DMS53 (cell line): ENCODE measurements at regions not wholly inside any gene's neighbourhood (a gene's known extent, or its start where the extent isn't known, plus 50 kb on each side); places are given as distances from the start of the nearest gene placed in this dataset.

Experiments used
- DNase-seq: peaks from one replicate; lab custom pipeline; 2025; lab: John Stamatoyannopoulos, UW

DNA sequence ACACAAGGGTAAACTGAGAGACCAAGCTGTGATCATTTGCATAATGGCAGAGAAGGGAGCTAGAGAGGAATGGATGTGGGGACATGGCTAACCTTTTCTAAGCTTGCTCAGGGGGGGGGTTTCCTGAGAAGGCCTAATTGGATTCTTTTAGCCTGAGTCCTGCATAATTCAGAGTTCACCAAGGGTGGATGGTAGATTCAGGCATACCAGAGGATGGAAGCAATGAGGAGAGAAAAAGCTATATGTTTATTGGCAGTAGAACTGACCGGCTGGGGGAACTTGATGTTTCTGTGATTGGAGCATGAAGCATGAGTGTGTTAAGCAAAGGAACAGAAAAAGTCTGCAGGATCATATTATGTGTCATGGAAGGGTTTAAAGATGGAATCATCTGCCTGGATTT, 65.9 kb upstream of the KLF12 start:
- no peak for DNase-seq

- no peak for DNase-seq
Observed at GRCh38 chr13:74197677-74198429, 63.6 kb upstream of the KLF12 start.

DNA sequence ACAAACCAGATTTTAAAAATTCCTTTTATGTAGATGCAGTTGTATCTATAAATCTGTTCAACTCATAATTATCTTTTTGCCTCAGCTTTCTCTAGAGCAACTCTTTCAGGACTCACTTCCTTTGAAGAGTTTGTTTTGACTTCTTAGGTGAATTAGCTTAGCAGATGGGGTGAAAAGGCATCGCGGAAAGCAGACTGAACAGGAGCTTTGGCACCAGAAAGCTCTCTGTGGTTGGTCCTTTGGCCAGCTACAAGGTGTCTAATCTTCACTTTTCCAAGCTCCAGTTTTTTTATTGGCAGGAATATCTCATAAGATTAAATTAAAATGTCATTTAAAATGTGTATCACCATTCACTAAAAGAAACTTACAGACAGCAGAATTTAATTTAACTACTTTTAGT, 60.6 kb upstream of the KLF12 start:
- DNase-seq = no peak

- no peak for DNase-seq
Observed at GRCh38 chr13:74193391-74193790, 59.2 kb upstream of the KLF12 start.

DNA sequence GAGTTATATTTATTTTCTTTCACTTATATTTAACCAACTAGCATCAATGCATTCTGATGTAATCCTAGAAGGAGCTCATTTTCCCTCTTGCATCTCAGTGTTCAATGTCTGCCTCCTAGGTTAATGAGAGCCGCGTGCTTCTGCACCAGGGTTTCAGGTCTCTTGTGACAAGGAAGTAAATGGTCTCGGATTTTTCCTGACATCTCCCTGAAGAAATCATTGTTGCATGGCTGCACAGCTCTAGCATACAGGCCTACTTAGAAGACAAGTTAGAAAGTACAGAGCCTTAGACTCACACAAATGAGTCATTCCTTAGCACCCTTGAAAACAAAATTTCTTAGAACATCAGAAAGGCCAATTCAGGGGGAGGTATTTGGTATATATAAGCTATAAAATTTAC, 57.2 kb upstream of the KLF12 start:
- no peak for DNase-seq

DNA sequence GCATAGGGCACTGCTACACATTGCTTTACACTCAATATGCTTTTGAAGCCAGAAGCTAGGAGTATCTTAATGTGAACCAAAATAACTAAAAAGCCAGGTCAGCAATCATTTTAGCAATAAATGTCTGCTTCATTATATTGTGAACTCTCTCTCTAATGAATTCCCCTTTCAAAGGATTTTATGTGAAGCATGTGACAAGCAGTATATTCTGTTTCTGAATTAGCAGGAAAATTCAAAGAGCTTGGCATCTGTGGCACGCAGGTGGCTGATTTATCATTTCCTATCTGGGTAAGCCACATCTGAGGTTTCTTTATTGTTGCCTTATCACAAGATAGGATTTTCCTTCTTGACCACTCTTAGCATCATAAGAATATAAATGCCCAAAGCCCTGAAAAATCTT, 56.8 kb upstream of the KLF12 start:
- no peak for DNase-seq

GRCh38 chr13:74187564-74187963, 53.4 kb upstream of the KLF12 start:
- peak; percentile 24 for DNase-seq

GRCh38 chr13:74184283-74184682, 50.1 kb upstream of the KLF12 start:
- DNase-seq = no peak
